ENCODE measurements at regions not wholly inside any gene's neighbourhood (a gene's known extent, or its start where the extent isn't known, plus 50 kb on each side); places are given as distances from the start of the nearest gene placed in this dataset.

- DNase-seq (ENCODE audit: insufficient read length) (no peak), FAIRE-seq (no peak)
- TF ChIP-seq POLR2AphosphoS5 (IDR thresholded peaks at IDR 0.05; ENCODE audit: low read depth, low read length), result no peak
Observed at GRCh38 chr5:74429495-74429894, 211.0 kb downstream of the ENC1 start.

GRCh38 chr5:74428876-74429275, 211.7 kb downstream of the ENC1 start:
- FAIRE-seq (no peak), DNase-seq (ENCODE audit: insufficient read length) (no peak)
- no peak for TF ChIP-seq POLR2A (IDR thresholded peaks at IDR 0.05; ENCODE audit: low read depth, low read length)
- no peak for TF ChIP-seq POLR2AphosphoS5 (IDR thresholded peaks at IDR 0.05; ENCODE audit: low read depth, low read length)
- TF ChIP-seq TAF1 (IDR thresholded peaks at IDR 0.05; ENCODE audit: borderline replicate concordance, low read depth, low read length), result no peak

- DNase-seq (ENCODE audit: insufficient read length) (no peak), FAIRE-seq (no peak)
- no peak for TF ChIP-seq POLR2AphosphoS5 (IDR thresholded peaks at IDR 0.05; ENCODE audit: low read depth, low read length)
Observed at GRCh38 chr5:74428275-74428674, 212.3 kb downstream of the ENC1 start.

DNA sequence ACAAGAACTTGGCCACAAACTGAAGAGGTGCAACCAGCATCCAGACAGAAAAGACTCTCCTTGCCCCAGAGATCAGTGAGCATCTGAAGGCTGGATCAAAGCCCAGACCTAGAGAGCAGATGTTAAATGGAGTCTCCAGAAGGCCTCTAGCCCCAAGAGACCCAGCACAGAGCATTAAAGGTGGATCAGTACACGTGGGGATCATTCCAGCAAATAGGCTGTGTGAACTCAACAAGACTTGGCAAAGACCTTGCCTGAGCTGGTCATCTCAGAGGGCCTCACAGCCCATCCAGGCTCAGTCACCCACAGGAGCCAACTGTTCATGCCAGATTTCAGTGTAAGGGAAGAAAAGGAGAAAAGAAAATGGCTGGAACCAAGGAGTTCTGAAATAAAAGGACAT, 214.0 kb downstream of the ENC1 start:
- DNase-seq (ENCODE audit: insufficient read length), result no peak
- TF ChIP-seq TAF1 (IDR thresholded peaks at IDR 0.05; ENCODE audit: borderline replicate concordance, low read depth, low read length) (no peak), POLR2A (IDR thresholded peaks at IDR 0.05; ENCODE audit: low read depth, low read length) (no peak), POLR2AphosphoS5 (IDR thresholded peaks at IDR 0.05; ENCODE audit: low read depth, low read length) (no peak)
- FAIRE-seq, result no peak

- TF ChIP-seq POLR2A (IDR thresholded peaks at IDR 0.05; ENCODE audit: low read depth, low read length) (no peak), POLR2AphosphoS5 (IDR thresholded peaks at IDR 0.05; ENCODE audit: low read depth, low read length) (no peak), TAF1 (IDR thresholded peaks at IDR 0.05; ENCODE audit: borderline replicate concordance, low read depth, low read length) (no peak)
- DNase-seq (ENCODE audit: insufficient read length) (no peak), FAIRE-seq (no peak)
Observed at GRCh38 chr5:74424162-74424868, 216.2 kb downstream of the ENC1 start.

GRCh38 chr5:74423383-74423782, 217.1 kb downstream of the ENC1 start:
- FAIRE-seq, result no peak
- no peak for TF ChIP-seq POLR2AphosphoS5 (IDR thresholded peaks at IDR 0.05; ENCODE audit: low read depth, low read length)
- no peak for TF ChIP-seq POLR2A (IDR thresholded peaks at IDR 0.05; ENCODE audit: low read depth, low read length)
- TF ChIP-seq TAF1 (IDR thresholded peaks at IDR 0.05; ENCODE audit: borderline replicate concordance, low read depth, low read length), result no peak
- DNase-seq (ENCODE audit: insufficient read length), result no peak

DNA sequence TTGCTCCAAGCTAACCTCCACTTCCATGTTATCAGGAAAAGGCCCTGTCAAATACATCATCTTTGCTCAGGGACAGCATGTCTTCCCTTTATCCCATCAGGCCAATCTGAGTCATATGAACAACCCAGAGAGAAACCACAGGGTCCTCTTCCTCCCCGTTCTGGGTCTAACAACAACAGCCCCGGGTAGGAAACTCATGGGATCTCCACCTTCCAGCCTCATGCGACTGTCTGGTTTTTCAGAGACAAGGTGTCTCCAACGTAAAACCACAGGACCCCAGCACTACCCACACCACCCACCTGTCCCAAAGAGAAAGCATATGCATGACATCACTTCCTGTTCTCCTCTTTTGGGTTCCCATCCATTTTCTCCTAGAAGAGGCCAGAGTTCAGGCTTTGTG, 217.9 kb downstream of the ENC1 start:
- no peak for TF ChIP-seq TAF1 (IDR thresholded peaks at IDR 0.05; ENCODE audit: borderline replicate concordance, low read depth, low read length)
- no peak for TF ChIP-seq POLR2AphosphoS5 (IDR thresholded peaks at IDR 0.05; ENCODE audit: low read depth, low read length)
- FAIRE-seq (no peak), DNase-seq (ENCODE audit: insufficient read length) (no peak)

GRCh38 chr5:74422030-74422429, 218.5 kb downstream of the ENC1 start:
- DNase-seq (ENCODE audit: insufficient read length) (no peak), FAIRE-seq (no peak)
- no peak for TF ChIP-seq POLR2A (IDR thresholded peaks at IDR 0.05; ENCODE audit: low read depth, low read length)
- no peak for TF ChIP-seq POLR2AphosphoS5 (IDR thresholded peaks at IDR 0.05; ENCODE audit: low read depth, low read length)
- no peak for TF ChIP-seq TAF1 (IDR thresholded peaks at IDR 0.05; ENCODE audit: borderline replicate concordance, low read depth, low read length)

DNA sequence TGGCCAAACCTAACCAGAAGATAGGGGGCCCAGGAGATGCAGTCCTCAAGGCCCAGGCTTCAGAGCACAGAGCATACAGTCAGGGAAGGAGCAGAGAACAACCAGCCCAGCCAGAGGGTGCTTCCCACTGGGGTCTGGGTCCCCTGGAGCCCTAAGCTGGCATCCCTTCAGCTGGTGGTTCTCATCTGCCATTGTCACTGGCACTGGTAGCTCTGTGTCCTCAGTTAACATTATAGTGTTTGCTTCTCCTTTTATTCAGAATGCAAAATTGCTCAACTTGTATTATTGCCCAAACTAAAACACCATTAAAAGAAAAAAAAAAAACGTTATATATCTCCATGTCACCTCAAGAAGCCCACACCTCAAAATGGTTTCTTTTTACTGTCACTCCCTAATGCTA, 219.2 kb downstream of the ENC1 start:
- DNase-seq (ENCODE audit: insufficient read length) (no peak), FAIRE-seq (peak; percentile 27)
- TF ChIP-seq TAF1 (IDR thresholded peaks at IDR 0.05; ENCODE audit: borderline replicate concordance, low read depth, low read length) (no peak), POLR2A (IDR thresholded peaks at IDR 0.05; ENCODE audit: low read depth, low read length) (no peak), POLR2AphosphoS5 (IDR thresholded peaks at IDR 0.05; ENCODE audit: low read depth, low read length) (no peak)

- TF ChIP-seq TAF1 (IDR thresholded peaks at IDR 0.05; ENCODE audit: borderline replicate concordance, low read depth, low read length) (no peak), POLR2AphosphoS5 (IDR thresholded peaks at IDR 0.05; ENCODE audit: low read depth, low read length) (no peak), POLR2A (IDR thresholded peaks at IDR 0.05; ENCODE audit: low read depth, low read length) (no peak)
- FAIRE-seq (no peak), DNase-seq (ENCODE audit: insufficient read length) (no peak)
Observed at GRCh38 chr5:74420947-74421346, 219.6 kb downstream of the ENC1 start.

DNA sequence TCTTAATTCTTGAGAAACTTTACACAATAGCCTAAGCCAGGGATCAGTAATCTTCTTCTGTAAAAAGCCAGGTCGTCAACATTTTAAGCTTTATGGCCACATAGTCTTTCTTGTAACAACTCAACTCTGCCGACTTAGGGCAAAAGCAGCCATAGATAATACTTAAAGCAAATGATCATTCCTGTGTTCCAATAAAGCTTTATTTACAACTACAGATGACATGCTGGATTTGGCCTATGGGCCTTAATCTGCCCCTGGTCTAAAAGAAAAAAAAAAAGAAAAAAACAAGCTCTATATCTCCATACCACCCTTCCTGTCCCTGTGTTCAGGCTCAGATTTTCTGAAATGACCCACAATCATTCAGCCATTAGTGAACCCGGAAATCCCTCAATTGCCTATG, 220.3 kb downstream of the ENC1 start:
- FAIRE-seq, result no peak
- TF ChIP-seq POLR2A (IDR thresholded peaks at IDR 0.05; ENCODE audit: low read depth, low read length) (no peak), TAF1 (IDR thresholded peaks at IDR 0.05; ENCODE audit: borderline replicate concordance, low read depth, low read length) (no peak), POLR2AphosphoS5 (IDR thresholded peaks at IDR 0.05; ENCODE audit: low read depth, low read length) (no peak)
- no peak for DNase-seq (ENCODE audit: insufficient read length)

GRCh38 chr5:74419468-74419867, 221.1 kb downstream of the ENC1 start:
- no peak for TF ChIP-seq TAF1 (IDR thresholded peaks at IDR 0.05; ENCODE audit: borderline replicate concordance, low read depth, low read length)
- TF ChIP-seq POLR2A (IDR thresholded peaks at IDR 0.05; ENCODE audit: low read depth, low read length), result no peak
- no peak for TF ChIP-seq POLR2AphosphoS5 (IDR thresholded peaks at IDR 0.05; ENCODE audit: low read depth, low read length)
- FAIRE-seq, result no peak

DNA sequence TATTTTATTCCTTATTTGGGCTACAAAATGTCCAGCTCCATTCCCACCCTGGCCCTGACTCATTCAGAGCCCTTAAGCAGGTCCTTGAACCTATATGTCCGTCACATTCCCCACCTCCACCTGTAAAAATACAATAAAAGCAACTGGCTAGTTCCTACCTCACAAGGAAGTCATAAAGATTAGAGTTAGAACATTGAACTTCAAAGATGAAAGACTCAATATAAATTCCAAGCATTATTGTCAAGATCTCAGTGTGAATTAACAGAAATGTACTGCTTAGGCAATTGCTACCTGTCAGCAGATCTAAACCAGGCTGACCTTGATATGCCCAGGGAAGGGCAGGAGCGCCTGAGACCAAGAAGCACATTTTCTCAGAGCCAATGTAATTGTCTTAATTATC, 221.8 kb downstream of the ENC1 start:
- FAIRE-seq (no peak), DNase-seq (ENCODE audit: insufficient read length) (no peak)
- no peak for TF ChIP-seq POLR2A (IDR thresholded peaks at IDR 0.05; ENCODE audit: low read depth, low read length)
- TF ChIP-seq POLR2AphosphoS5 (IDR thresholded peaks at IDR 0.05; ENCODE audit: low read depth, low read length), result no peak
- no peak for TF ChIP-seq TAF1 (IDR thresholded peaks at IDR 0.05; ENCODE audit: borderline replicate concordance, low read depth, low read length)

More at GRCh38 chr5:74419468-74419867, 221.1 kb downstream of the ENC1 start:
- no peak for DNase-seq (ENCODE audit: insufficient read length)
